ENCODE measurements at regions not wholly inside any gene's neighbourhood (a gene's known extent, or its start where the extent isn't known, plus 50 kb on each side); places are given as distances from the start of the nearest gene placed in this dataset.

GRCh38 chr12:18808221-18808620 lies 70.3 kb downstream of the CAPZA3 start:
- H3K4me3 ChIP-seq (replicated peaks; ENCODE audit: low read depth, low read length), result no peak overlapping the region
- no peak for DNase-seq (ENCODE audit: extremely low read depth, low read depth)
- no peak for TF ChIP-seq CTCF (IDR thresholded peaks at IDR 0.05; ENCODE audit: low read depth, low read length, missing control alignments)

- no peak for TF ChIP-seq CTCF (IDR thresholded peaks at IDR 0.05; ENCODE audit: low read depth, low read length, missing control alignments)
- no peak overlapping the region for H3K4me3 ChIP-seq (replicated peaks; ENCODE audit: low read depth, low read length)
- DNase-seq (ENCODE audit: extremely low read depth, low read depth), result no peak
Observed at GRCh38 chr12:18810537-18811253, 72.8 kb downstream of the CAPZA3 start.

- no peak overlapping the region for H3K4me3 ChIP-seq (replicated peaks; ENCODE audit: low read depth, low read length)
- TF ChIP-seq CTCF (IDR thresholded peaks at IDR 0.05; ENCODE audit: low read depth, low read length, missing control alignments), result no peak
- no peak for DNase-seq (ENCODE audit: extremely low read depth, low read depth)
Observed at GRCh38 chr12:18811273-18811672, 73.4 kb downstream of the CAPZA3 start.

GRCh38 chr12:18813753-18814152 lies 75.8 kb downstream of the CAPZA3 start:
- no peak for TF ChIP-seq CTCF (IDR thresholded peaks at IDR 0.05; ENCODE audit: low read depth, low read length, missing control alignments)
- H3K4me3 ChIP-seq (replicated peaks; ENCODE audit: low read depth, low read length), result no peak overlapping the region
- no peak for DNase-seq (ENCODE audit: extremely low read depth, low read depth)

GRCh38 chr12:18818579-18819268 lies 80.8 kb downstream of the CAPZA3 start:
- no peak overlapping the region for H3K4me3 ChIP-seq (replicated peaks; ENCODE audit: low read depth, low read length)
- TF ChIP-seq CTCF (IDR thresholded peaks at IDR 0.05; ENCODE audit: low read depth, low read length, missing control alignments), result no peak
- no peak for DNase-seq (ENCODE audit: extremely low read depth, low read depth)

GRCh38 chr12:18819484-18819883 lies 81.6 kb downstream of the CAPZA3 start:
- no peak for TF ChIP-seq CTCF (IDR thresholded peaks at IDR 0.05; ENCODE audit: low read depth, low read length, missing control alignments)
- H3K4me3 ChIP-seq (replicated peaks; ENCODE audit: low read depth, low read length), result no peak overlapping the region
- DNase-seq (ENCODE audit: extremely low read depth, low read depth), result no peak

Measured in HFF-Myc (cell line).